ENCODE measurements at regions not wholly inside any gene's neighbourhood (a gene's known extent, or its start where the extent isn't known, plus 50 kb on each side); places are given as distances from the start of the nearest gene placed in this dataset.

GRCh38 chr9:73575101-73576060 lies 423.7 kb downstream of the ANXA1 start:
- TF ChIP-seq, protein P1, sequence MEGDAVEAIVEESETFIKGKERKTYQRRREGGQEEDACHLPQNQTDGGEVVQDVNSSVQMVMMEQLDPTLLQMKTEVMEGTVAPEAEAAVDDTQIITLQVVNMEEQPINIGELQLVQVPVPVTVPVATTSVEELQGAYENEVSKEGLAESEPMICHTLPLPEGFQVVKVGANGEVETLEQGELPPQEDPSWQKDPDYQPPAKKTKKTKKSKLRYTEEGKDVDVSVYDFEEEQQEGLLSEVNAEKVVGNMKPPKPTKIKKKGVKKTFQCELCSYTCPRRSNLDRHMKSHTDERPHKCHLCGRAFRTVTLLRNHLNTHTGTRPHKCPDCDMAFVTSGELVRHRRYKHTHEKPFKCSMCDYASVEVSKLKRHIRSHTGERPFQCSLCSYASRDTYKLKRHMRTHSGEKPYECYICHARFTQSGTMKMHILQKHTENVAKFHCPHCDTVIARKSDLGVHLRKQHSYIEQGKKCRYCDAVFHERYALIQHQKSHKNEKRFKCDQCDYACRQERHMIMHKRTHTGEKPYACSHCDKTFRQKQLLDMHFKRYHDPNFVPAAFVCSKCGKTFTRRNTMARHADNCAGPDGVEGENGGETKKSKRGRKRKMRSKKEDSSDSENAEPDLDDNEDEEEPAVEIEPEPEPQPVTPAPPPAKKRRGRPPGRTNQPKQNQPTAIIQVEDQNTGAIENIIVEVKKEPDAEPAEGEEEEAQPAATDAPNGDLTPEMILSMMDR (conservative IDR thresholded peaks at IDR 0.05), result no peak
- no peak for TF ChIP-seq EZH2 (IDR thresholded peaks at IDR 0.05; ENCODE audit: low read depth)

All from PC-9 (cell line).